Neural progenitor cell (in vitro differentiated cells): ENCODE measurements at regions not wholly inside any gene's neighbourhood (a gene's known extent, or its start where the extent isn't known, plus 50 kb on each side); places are given as distances from the start of the nearest gene placed in this dataset.

Experiments
- DNase-seq: peaks from one replicate; pipeline ENCODE4 v3.0.0-alpha.2; 2016; ENCODE audit warnings: low spot score
- H2AFZ ChIP-seq: fragments of 200-600 bp; sonication (generic); replicated peaks from 2 replicates; pipeline ENCODE4 v1.6.1; 2016; ENCODE audit warnings: antibody characterized with exemption
- H3F3A ChIP-seq: fragments of 200-600 bp; sonication (generic); 2 replicates; pipeline ENCODE4 v1.6.1; 2016; ENCODE audit warnings: antibody characterized with exemption, low read depth
- H3K27ac ChIP-seq: fragments of 200-600 bp; sonication (generic); 2 replicates; pipeline ENCODE4 v1.5.1; 2016; ENCODE audit warnings: mild to moderate bottlenecking
- H3K27me3 ChIP-seq: fragments of 200-600 bp; sonication (generic); 2 replicates; pipeline ENCODE4 v1.6.1; 2016; ENCODE audit warnings: mild to moderate bottlenecking, moderate library complexity
- H3K36me3 ChIP-seq: fragments of 200-600 bp; sonication (generic); 2 replicates; pipeline ENCODE4 v1.5.1; 2016
- H3K4me1 ChIP-seq: fragments of 200-600 bp; sonication (generic); 2 replicates; pipeline ENCODE4 v1.6.1; 2016; ENCODE audit warnings: mixed run types
- H3K4me2 ChIP-seq: fragments of 200-600 bp; sonication (generic); 2 replicates; pipeline ENCODE4 v1.6.1; 2016
- H3K4me3 ChIP-seq: fragments of 200-600 bp; sonication (generic); 2 replicates; pipeline ENCODE4 v1.5.1; 2016
- H3K79me2 ChIP-seq: fragments of 200-600 bp; sonication (generic); 2 replicates; pipeline ENCODE4 v1.6.1; 2016; ENCODE audit warnings: low read depth
- H3K9ac ChIP-seq: fragments of 200-600 bp; sonication (generic); 2 replicates; pipeline ENCODE4 v1.6.1; 2016
- H3K9me3 ChIP-seq: fragments of 200-600 bp; sonication (generic); 2 replicates; pipeline ENCODE4 v1.5.1; 2016; ENCODE audit warnings: low read depth
- H4K20me1 ChIP-seq: fragments of 200-600 bp; sonication (generic); 2 replicates; pipeline ENCODE4 v1.6.1; 2016; ENCODE audit warnings: low read depth
- H3K27ac Mint-ChIP-seq: 3 replicates; pipeline ENCODE4 v1.8.0; 2021; ENCODE audit warnings: mixed read lengths
- H3K27me3 Mint-ChIP-seq: 2 replicates; pipeline ENCODE4 v1.8.0; 2022; ENCODE audit warnings: low read depth, mild to moderate bottlenecking, inconsistent platforms, moderate library complexity, mixed read lengths; ENCODE audit not compliant: insufficient read depth
- H3K36me3 Mint-ChIP-seq: 3 replicates; pipeline ENCODE4 v1.8.0; 2021; ENCODE audit warnings: mixed read lengths
- H3K4me1 Mint-ChIP-seq: 3 replicates; pipeline ENCODE4 v1.8.0; 2021; ENCODE audit warnings: mixed read lengths
- H3K4me3 Mint-ChIP-seq: 3 replicates; pipeline ENCODE4 v1.8.0; 2021; ENCODE audit warnings: mild to moderate bottlenecking, moderate library complexity, mixed read lengths
- H3K9me3 Mint-ChIP-seq: 3 replicates; pipeline ENCODE4 v1.8.0; 2020; ENCODE audit warnings: mixed read lengths
- EZH2 ChIP-seq: fragments of 200-600 bp; sonication (generic); IDR thresholded peaks from 2 replicates; pipeline ENCODE4 v1.6.1; 2017; ENCODE audit warnings: antibody characterized with exemption, mild to moderate bottlenecking, moderate library complexity
- EZH2phosphoT487 ChIP-seq: fragments of 200-600 bp; sonication (generic); IDR thresholded peaks from 2 replicates; pipeline ENCODE4 v1.6.1; 2017; ENCODE audit warnings: antibody characterized with exemption
- TF ChIP-seq, protein P1 (sequence below): fragments of 200-600 bp; sonication (generic); IDR thresholded peaks from 2 replicates; pipeline ENCODE4 v1.5.1; 2017; ENCODE audit warnings: antibody characterized with exemption, mild to moderate bottlenecking

DNA sequence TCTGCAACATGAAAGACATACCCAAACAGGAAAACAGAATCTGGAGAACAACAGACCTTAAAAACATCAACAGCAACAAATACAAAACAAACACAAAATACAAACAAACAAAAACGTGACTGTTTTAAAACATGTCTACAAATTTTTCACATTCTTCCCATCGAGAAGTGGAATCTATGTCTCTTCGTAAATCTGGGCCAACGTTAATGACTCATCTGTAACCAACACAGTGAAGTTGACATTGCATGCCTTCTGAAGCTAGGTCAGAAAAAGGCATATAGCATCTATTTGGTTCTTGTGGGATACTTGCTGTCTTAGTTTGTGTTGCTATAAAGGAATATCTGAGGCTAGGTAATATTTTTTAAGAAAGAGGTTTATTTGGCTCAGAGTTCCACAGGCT is 139.2 kb upstream of the FOXN2 start:
- no peak overlapping the region for H3K27ac Mint-ChIP-seq

DNA sequence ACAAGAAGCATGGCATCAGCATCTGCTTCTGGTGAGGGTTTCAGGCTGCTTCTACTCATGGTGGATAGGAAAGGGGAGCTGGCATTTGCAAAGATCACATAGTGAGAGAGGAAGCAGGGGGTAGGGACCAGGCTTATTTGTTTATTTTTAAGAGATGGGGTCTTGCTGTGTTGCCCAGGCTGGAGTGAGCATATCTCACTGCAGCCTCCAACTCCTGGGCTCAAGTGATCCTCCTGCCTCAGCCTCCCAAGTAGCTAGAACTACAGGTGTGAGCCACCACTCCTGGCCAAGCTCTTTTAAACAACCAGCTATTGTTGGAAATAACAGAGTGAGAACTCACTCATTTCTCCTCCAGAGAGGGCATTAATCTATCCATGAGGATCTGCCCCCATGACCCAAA is 138.8 kb upstream of the FOXN2 start:
- Histone ChIP-seq H3F3A (peaks cover 8% of the 10 kb centered on the region), H3K36me3 (no peaks in the 10 kb centered on the region), H4K20me1 (no peaks in the 10 kb centered on the region), H3K9ac (no peak overlapping the region), H3K4me3 (no peak overlapping the region), H3K4me2 (no peak overlapping the region), H3K27ac (no peak overlapping the region), H3K27me3 (no peaks in the 10 kb centered on the region), H3K4me1 (peaks cover 8% of the 10 kb centered on the region), H2AFZ (no peak overlapping the region), H3K79me2 (no peaks in the 10 kb centered on the region), H3K9me3 (no peaks in the 10 kb centered on the region)
- H3K27ac Mint-ChIP-seq = no peak overlapping the region
- TF ChIP-seq, protein P1, sequence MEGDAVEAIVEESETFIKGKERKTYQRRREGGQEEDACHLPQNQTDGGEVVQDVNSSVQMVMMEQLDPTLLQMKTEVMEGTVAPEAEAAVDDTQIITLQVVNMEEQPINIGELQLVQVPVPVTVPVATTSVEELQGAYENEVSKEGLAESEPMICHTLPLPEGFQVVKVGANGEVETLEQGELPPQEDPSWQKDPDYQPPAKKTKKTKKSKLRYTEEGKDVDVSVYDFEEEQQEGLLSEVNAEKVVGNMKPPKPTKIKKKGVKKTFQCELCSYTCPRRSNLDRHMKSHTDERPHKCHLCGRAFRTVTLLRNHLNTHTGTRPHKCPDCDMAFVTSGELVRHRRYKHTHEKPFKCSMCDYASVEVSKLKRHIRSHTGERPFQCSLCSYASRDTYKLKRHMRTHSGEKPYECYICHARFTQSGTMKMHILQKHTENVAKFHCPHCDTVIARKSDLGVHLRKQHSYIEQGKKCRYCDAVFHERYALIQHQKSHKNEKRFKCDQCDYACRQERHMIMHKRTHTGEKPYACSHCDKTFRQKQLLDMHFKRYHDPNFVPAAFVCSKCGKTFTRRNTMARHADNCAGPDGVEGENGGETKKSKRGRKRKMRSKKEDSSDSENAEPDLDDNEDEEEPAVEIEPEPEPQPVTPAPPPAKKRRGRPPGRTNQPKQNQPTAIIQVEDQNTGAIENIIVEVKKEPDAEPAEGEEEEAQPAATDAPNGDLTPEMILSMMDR = no peak
- TF ChIP-seq EZH2phosphoT487 (no peak), EZH2 (no peak)
- H3K4me1 Mint-ChIP-seq = peaks cover 14% of the 10 kb centered on the region
- no peak for DNase-seq
- H3K36me3 Mint-ChIP-seq = no peaks in the 10 kb centered on the region
- peaks cover 10% of the 10 kb centered on the region for H3K27me3 Mint-ChIP-seq
- peaks cover 2% of the 10 kb centered on the region for H3K9me3 Mint-ChIP-seq
- no peak overlapping the region for H3K4me3 Mint-ChIP-seq

More for the DNA sequence above, 139.2 kb upstream of the FOXN2 start:
- Histone ChIP-seq H3K27me3 (no peaks in the 10 kb centered on the region), H4K20me1 (no peaks in the 10 kb centered on the region), H3K27ac (no peak overlapping the region), H3F3A (peaks cover 8% of the 10 kb centered on the region), H3K9ac (no peak overlapping the region), H3K36me3 (no peaks in the 10 kb centered on the region), H3K4me3 (no peak overlapping the region), H3K79me2 (no peaks in the 10 kb centered on the region), H3K4me1 (peaks cover 8% of the 10 kb centered on the region), H2AFZ (no peak overlapping the region), H3K9me3 (no peaks in the 10 kb centered on the region), H3K4me2 (no peak overlapping the region)
- TF ChIP-seq, protein P1 = no peak
- H3K9me3 Mint-ChIP-seq = peaks cover 2% of the 10 kb centered on the region
- H3K4me1 Mint-ChIP-seq = peaks cover 14% of the 10 kb centered on the region
- no peaks in the 10 kb centered on the region for H3K36me3 Mint-ChIP-seq
- no peak overlapping the region for H3K4me3 Mint-ChIP-seq
- no peak for DNase-seq
- H3K27me3 Mint-ChIP-seq = peaks cover 10% of the 10 kb centered on the region

- Histone ChIP-seq H3K79me2 (no peaks in the 10 kb centered on the region), H3K4me3 (no peak overlapping the region), H3K4me1 (no peaks in the 10 kb centered on the region), H3K27me3 (no peaks in the 10 kb centered on the region), H3K36me3 (no peaks in the 10 kb centered on the region), H3K9me3 (no peaks in the 10 kb centered on the region), H4K20me1 (no peaks in the 10 kb centered on the region), H3K9ac (no peak overlapping the region), H3K4me2 (no peak overlapping the region), H3F3A (peaks cover 1% of the 10 kb centered on the region), H2AFZ (no peak overlapping the region), H3K27ac (no peak overlapping the region)
- Mint-ChIP-seq H3K27ac (no peak overlapping the region), H3K27me3 (peaks cover 10% of the 10 kb centered on the region), H3K4me3 (no peak overlapping the region), H3K4me1 (peaks cover 6% of the 10 kb centered on the region), H3K9me3 (peaks cover 2% of the 10 kb centered on the region), H3K36me3 (no peaks in the 10 kb centered on the region)
- TF ChIP-seq, protein P1 = no peak
- TF ChIP-seq EZH2 = no peak
- TF ChIP-seq EZH2phosphoT487 = no peak
- no peak for DNase-seq
Measured at GRCh38 chr2:48176876-48177275, 137.6 kb upstream of the FOXN2 start.

- H3K27ac ChIP-seq = no peak overlapping the region
- no peak overlapping the region for H3K4me2 ChIP-seq
- no peak overlapping the region for H3K4me3 Mint-ChIP-seq
- no peaks in the 10 kb centered on the region for H4K20me1 ChIP-seq
- H3K27me3 ChIP-seq = no peaks in the 10 kb centered on the region
- H3K27ac Mint-ChIP-seq = no peak overlapping the region
- H3K4me1 Mint-ChIP-seq = no peaks in the 10 kb centered on the region
- H3K4me3 ChIP-seq = no peak overlapping the region
- no peak overlapping the region for H2AFZ ChIP-seq
- H3K4me1 ChIP-seq = no peaks in the 10 kb centered on the region
- no peaks in the 10 kb centered on the region for H3K79me2 ChIP-seq
- peaks cover 5% of the 10 kb centered on the region for H3K9me3 Mint-ChIP-seq
- no peaks in the 10 kb centered on the region for H3K36me3 ChIP-seq
- no peak overlapping the region for H3K9ac ChIP-seq
- H3K36me3 Mint-ChIP-seq = no peaks in the 10 kb centered on the region
- H3K27me3 Mint-ChIP-seq = peaks cover 4% of the 10 kb centered on the region
- no peaks in the 10 kb centered on the region for H3F3A ChIP-seq
- TF ChIP-seq EZH2 (no peak), EZH2phosphoT487 (no peak)
- TF ChIP-seq, protein P1 = no peak
- no peak for DNase-seq
- H3K9me3 ChIP-seq = no peaks in the 10 kb centered on the region
Measured at GRCh38 chr2:48178611-48179010, 135.9 kb upstream of the FOXN2 start.
